GM19351 (cell line): ENCODE measurements at regions not wholly inside any gene's neighbourhood (a gene's known extent, or its start where the extent isn't known, plus 50 kb on each side); places are given as distances from the start of the nearest gene placed in this dataset.
A peak's percentile ranks its signal among the peaks of the same experiment; 100 is the strongest.
"Not testable (repeated sequence)": the region's sequence is repeated elsewhere in the genome, so short reads cannot be mapped to it uniquely, and the experiment has no call there.

Source experiments
- ATAC-seq: cut with Tn5 transposase; IDR thresholded peaks from one replicate; pipeline ENCODE4 v1.9.1; 2021; ENCODE audit warnings: mild to moderate bottlenecking, moderate library complexity; ENCODE audit not compliant: unreplicated experiment

- ATAC-seq, result no peak
These were observed 237.1 kb upstream of the SHH start for GRCh38 chr7:156049366-156049765.

- no peak for ATAC-seq
These were observed 233.8 kb upstream of the SHH start for GRCh38 chr7:156046031-156046560.

GRCh38 chr7:156043416-156044178 lies 231.3 kb upstream of the SHH start:
- no peak for ATAC-seq

GRCh38 chr7:156041398-156041797 lies 229.1 kb upstream of the SHH start:
- ATAC-seq, result no peak

- ATAC-seq, result no peak
These were observed 227.9 kb upstream of the SHH start for GRCh38 chr7:156039971-156040677.

- ATAC-seq, result no peak
These were observed 226.9 kb upstream of the SHH start for GRCh38 chr7:156039194-156039593.

- ATAC-seq, result no peak
These were observed 226.1 kb upstream of the SHH start for GRCh38 chr7:156038345-156038744.

GRCh38 chr7:156036153-156036552 lies 223.9 kb upstream of the SHH start:
- ATAC-seq, result no peak

GRCh38 chr7:156035387-156035786 lies 223.1 kb upstream of the SHH start:
- ATAC-seq, result not testable (repeated sequence)

GRCh38 chr7:156034397-156034796 lies 222.1 kb upstream of the SHH start:
- ATAC-seq, result peak; percentile 88

- ATAC-seq, result no peak
These were observed 220.7 kb upstream of the SHH start for GRCh38 chr7:156032973-156033372.

GRCh38 chr7:156031679-156032478 lies 219.6 kb upstream of the SHH start:
- ATAC-seq, result no peak

- ATAC-seq, result no peak
These were observed 217.3 kb upstream of the SHH start for GRCh38 chr7:156029460-156030007.

GRCh38 chr7:156028521-156028920 lies 216.3 kb upstream of the SHH start:
- ATAC-seq, result no peak

- no peak for ATAC-seq
These were observed 215.6 kb upstream of the SHH start for GRCh38 chr7:156027821-156028220.

GRCh38 chr7:156026603-156027002 lies 214.3 kb upstream of the SHH start:
- ATAC-seq, result no peak

GRCh38 chr7:156026076-156026600 lies 213.9 kb upstream of the SHH start:
- no peak for ATAC-seq

GRCh38 chr7:156025675-156026074 lies 213.4 kb upstream of the SHH start:
- no peak for ATAC-seq

- ATAC-seq, result no peak
These were observed 211.9 kb upstream of the SHH start for GRCh38 chr7:156024201-156024600.

GRCh38 chr7:156022483-156023459 lies 210.5 kb upstream of the SHH start:
- no peak for ATAC-seq
